ENCODE measurements at regions not wholly inside any gene's neighbourhood (a gene's known extent, or its start where the extent isn't known, plus 50 kb on each side); places are given as distances from the start of the nearest gene placed in this dataset.
"Not testable (repeated sequence)": the region's sequence is repeated elsewhere in the genome, so short reads cannot be mapped to it uniquely, and the experiment has no call there.

DNA sequence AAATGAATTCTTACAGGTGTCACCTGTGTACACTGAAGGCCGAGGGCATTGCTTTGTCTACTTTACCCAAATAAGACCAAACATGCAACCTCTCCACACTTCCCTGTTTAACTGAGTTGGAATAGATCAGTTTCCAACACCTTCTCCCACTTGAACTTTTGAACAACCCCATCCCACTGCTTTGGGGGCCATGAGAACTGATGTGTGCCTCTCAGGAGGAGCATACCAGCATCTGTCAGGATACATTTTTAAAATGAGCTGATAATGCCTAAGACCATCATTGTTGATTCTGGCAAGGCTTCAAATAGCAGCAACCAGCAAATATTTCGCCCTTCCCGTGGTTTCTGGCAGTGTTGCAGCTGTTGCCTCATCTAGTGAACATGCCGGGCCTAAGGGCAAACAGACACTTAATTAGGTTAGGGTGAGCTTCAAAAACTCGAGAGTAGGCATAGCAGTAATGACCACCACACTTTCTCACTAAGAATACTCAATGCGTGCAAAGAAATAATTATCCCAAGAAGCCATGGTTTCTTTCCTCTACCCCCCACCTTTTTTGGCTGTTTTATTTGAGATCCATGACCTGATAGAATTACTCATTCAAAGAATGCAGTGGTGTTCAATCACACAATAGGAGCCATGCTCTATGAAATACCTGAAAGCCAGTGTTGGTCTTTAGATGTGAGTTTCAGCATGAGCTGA lies 63.7 kb downstream of the MAP10 start:
- intact Hi-C loops (cut with DNase I; ENCODE audit: low total_unique reads) (no loop called here), in situ Hi-C loops (cut with MboI; ENCODE audit: low sequenced_read_pairs in 4 of 4) (no loop called here)
- H3K4me1 ChIP-seq, result no peaks in the 10 kb centered on the region
- DNase-seq (no peak), ATAC-seq (no peak)
- no peak overlapping the region for H3K4me3 ChIP-seq
- no peaks in the 10 kb centered on the region for H3K27me3 ChIP-seq
- no peak overlapping the region for H3K27ac ChIP-seq
- no peak for TF ChIP-seq POLR2A (IDR thresholded peaks at IDR 0.05)
- TF ChIP-seq, protein P1, sequence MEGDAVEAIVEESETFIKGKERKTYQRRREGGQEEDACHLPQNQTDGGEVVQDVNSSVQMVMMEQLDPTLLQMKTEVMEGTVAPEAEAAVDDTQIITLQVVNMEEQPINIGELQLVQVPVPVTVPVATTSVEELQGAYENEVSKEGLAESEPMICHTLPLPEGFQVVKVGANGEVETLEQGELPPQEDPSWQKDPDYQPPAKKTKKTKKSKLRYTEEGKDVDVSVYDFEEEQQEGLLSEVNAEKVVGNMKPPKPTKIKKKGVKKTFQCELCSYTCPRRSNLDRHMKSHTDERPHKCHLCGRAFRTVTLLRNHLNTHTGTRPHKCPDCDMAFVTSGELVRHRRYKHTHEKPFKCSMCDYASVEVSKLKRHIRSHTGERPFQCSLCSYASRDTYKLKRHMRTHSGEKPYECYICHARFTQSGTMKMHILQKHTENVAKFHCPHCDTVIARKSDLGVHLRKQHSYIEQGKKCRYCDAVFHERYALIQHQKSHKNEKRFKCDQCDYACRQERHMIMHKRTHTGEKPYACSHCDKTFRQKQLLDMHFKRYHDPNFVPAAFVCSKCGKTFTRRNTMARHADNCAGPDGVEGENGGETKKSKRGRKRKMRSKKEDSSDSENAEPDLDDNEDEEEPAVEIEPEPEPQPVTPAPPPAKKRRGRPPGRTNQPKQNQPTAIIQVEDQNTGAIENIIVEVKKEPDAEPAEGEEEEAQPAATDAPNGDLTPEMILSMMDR (IDR thresholded peaks at IDR 0.05 in 4 of 5, conservative IDR thresholded peaks at IDR 0.05 in 1 of 5), result no peak
- H3K36me3 ChIP-seq, result no peaks in the 10 kb centered on the region
- no peaks in the 10 kb centered on the region for H3K9me3 ChIP-seq

DNA sequence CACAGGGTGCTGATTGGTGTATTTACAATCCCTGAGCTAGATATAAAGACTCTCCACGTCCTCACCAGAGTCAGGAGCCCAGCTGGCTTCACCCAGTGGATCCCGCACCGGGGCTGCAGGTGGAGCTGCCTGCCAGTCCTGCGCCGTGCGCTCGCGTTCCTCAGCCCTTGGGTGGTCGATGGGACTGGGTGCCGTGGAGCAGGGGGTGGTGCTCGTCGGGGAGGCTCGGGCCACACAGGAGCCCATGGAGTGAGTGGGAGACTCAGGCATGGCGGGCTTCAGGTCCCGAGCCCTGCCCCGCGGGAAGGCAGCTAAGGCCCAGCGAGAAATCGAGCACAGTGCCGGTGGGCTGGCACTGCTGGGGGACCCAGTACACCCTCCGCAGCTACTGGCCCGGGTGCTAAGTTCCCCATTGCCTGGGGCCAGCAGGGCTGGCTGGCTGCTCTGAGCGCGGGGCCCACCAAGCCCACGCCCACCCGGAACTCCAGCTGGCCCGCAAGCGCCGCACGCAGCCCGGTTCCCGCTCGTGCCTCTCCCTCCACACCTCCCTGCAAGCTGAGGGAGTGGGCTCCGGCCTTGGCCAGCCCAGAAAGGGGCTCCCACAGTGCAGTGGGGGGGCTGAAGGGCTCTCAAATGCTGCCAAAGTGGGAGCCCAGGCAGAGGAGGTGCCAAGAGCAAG lies 66.2 kb downstream of the MAP10 start:
- H3K4me1 ChIP-seq, result not testable (repeated sequence)

DNA sequence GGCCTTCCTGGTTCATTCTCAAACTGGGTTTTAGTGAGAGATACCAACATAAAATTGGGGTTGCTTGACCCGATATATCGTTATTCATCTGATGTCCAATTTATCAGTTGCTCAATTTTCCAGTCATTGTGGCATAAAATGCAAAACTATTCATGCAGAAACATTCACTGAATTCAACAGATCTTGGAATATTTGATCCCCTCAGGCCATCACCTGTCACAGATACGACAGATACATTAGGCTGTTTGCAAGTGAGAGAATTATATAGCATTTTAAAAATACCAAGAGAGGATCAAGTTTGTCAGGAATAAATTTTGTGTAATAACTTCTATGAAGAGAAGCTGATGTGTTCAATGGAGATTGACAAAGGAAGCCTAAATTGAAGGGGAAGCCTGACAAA lies 67.1 kb downstream of the MAP10 start:
- DNase-seq, result no peak
- in situ Hi-C loops (cut with MboI; ENCODE audit: low sequenced_read_pairs in 4 of 4) (no loop called here), intact Hi-C loops (cut with DNase I; ENCODE audit: low total_unique reads) (no loop called here)
- no peaks in the 10 kb centered on the region for H3K9me3 ChIP-seq
- H3K4me1 ChIP-seq, result no peaks in the 10 kb centered on the region
- no peak overlapping the region for H3K4me3 ChIP-seq
- H3K27me3 ChIP-seq, result no peaks in the 10 kb centered on the region
- H3K27ac ChIP-seq, result no peak overlapping the region
- ATAC-seq, result no peak
- no peaks in the 10 kb centered on the region for H3K36me3 ChIP-seq
- no peak for TF ChIP-seq POLR2A (IDR thresholded peaks at IDR 0.05)
- TF ChIP-seq, protein P1 (IDR thresholded peaks at IDR 0.05 in 4 of 5, conservative IDR thresholded peaks at IDR 0.05 in 1 of 5), result no peak

More for the DNA sequence above, 66.2 kb downstream of the MAP10 start:
- H3K27ac ChIP-seq; DNase-seq; in situ Hi-C loops (cut with MboI; ENCODE audit: low sequenced_read_pairs in 4 of 4); H3K4me3 ChIP-seq; H3K9me3 ChIP-seq; intact Hi-C loops (cut with DNase I; ENCODE audit: low total_unique reads); H3K27me3 ChIP-seq; H3K36me3 ChIP-seq; ATAC-seq: not testable (repeated sequence)

DNA sequence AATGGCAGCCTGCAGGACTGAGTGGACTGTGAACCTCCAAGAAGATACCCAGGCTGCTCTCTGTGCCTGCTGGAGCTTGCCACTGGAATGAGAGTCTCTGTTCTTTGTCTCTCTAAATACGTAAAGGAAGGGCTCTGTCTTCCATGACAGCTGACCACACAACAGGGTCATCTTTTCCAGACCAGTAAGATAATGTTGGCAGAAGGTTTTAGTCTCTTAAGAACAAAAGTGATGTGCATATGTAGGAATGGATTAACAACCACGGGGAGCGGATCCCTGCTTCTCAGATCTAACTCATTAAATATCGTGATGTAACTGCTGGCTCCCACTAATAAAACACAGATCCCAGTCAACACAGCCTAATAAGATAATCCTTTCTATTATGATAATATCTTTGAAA lies 67.5 kb downstream of the MAP10 start:
- Histone ChIP-seq H3K27ac (no peak overlapping the region), H3K4me3 (no peak overlapping the region), H3K4me1 (no peaks in the 10 kb centered on the region), H3K27me3 (no peaks in the 10 kb centered on the region), H3K9me3 (no peaks in the 10 kb centered on the region), H3K36me3 (no peaks in the 10 kb centered on the region)
- no peak for TF ChIP-seq POLR2A (IDR thresholded peaks at IDR 0.05)
- TF ChIP-seq, protein P1 (IDR thresholded peaks at IDR 0.05 in 4 of 5, conservative IDR thresholded peaks at IDR 0.05 in 1 of 5), result no peak
- no peak for ATAC-seq
- in situ Hi-C loops (cut with MboI; ENCODE audit: low sequenced_read_pairs in 4 of 4) (no loop called here), intact Hi-C loops (cut with DNase I; ENCODE audit: low total_unique reads) (no loop called here)
- no peak for DNase-seq

DNA sequence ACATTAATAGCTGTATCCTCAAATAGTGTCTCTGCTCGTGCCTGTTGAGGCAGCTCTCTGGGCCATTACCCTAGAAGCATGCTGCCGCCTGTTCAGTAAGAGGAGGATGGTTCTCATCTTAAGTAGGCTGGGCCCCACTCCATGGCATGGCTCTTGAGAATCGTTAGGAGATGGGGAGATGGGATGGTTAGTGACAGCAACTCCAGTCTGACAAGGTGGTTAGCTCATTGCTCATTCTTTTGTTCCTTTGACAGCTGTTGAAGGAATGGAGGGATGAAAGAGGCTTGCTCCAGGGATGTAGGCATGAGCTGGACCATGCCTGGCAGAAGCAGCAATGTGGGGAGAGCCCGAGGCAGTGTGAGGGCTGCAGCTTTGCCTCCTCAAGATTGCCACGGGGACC lies 68.2 kb downstream of the MAP10 start:
- no peaks in the 10 kb centered on the region for H3K36me3 ChIP-seq
- intact Hi-C loops (cut with DNase I; ENCODE audit: low total_unique reads), result no loop called here
- ATAC-seq (no peak), DNase-seq (no peak)
- no peaks in the 10 kb centered on the region for H3K4me1 ChIP-seq
- H3K4me3 ChIP-seq, result no peak overlapping the region
- TF ChIP-seq POLR2A (IDR thresholded peaks at IDR 0.05), result no peak
- TF ChIP-seq, protein P1 (IDR thresholded peaks at IDR 0.05 in 4 of 5, conservative IDR thresholded peaks at IDR 0.05 in 1 of 5), result no peak
- in situ Hi-C loops (cut with MboI; ENCODE audit: low sequenced_read_pairs in 4 of 4), result no loop called here
- H3K9me3 ChIP-seq, result no peaks in the 10 kb centered on the region
- H3K27me3 ChIP-seq, result no peaks in the 10 kb centered on the region
- no peak overlapping the region for H3K27ac ChIP-seq
